Activated T-cell treated with anti-CD3 and anti-CD28 coated beads, Interleukin-2, amount 50 U/mL, for 1 hour (primary cell): ENCODE measurements at regions not wholly inside any gene's neighbourhood (a gene's known extent, or its start where the extent isn't known, plus 50 kb on each side); places are given as distances from the start of the nearest gene placed in this dataset.
"Not testable (repeated sequence)": the region's sequence is repeated elsewhere in the genome, so short reads cannot be mapped to it uniquely, and the experiment has no call there.

Experiments used
- DNase-seq: peaks from one replicate; pipeline ENCODE4 v3.0.0-alpha.2; 2020

DNA sequence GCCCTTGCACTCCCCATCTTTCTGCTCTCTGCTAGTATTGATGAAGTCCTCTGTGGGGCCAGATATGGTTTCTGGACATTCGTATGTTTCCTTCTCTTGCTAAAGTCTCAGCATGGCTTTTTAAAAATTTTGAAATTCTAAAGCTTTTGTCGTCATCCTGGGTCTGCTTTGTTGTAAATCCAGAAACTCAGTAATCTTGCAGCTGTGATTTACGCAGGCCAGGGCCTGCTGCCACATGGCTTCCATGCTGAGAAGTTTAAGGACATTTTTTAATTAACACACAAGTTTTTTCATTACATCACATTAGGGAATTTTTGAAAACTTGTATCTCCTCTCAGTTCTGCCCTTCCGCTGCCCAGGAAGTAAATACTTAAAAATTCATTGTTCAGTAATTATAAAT is 686.1 kb upstream of the IGFBP3 start:
- no peak for DNase-seq

GRCh38 chr7:46606761-46607160 is 685.7 kb upstream of the IGFBP3 start:
- no peak for DNase-seq

DNA sequence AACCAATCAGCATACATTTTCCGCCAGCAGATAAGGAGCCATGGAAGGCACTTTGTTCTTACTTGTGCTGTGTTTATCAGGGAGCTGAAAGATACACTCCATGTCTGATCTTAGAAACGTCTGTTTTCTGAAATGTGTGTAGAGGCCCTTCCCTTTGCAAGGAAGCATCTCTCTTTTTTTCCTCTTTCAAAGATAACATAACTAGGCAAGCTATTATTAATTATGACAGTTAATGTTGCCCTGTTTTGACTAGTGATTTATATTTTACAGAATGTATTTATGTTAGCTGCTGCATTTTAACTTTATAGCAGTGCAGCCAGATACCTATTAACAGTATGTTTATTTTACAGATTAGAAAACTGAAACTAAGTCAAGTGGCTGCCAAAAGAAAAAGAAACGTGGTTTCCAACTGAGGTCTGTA is 683.2 kb upstream of the IGFBP3 start:
- DNase-seq: no peak

GRCh38 chr7:46603780-46604179 is 682.7 kb upstream of the IGFBP3 start:
- DNase-seq: no peak

DNA sequence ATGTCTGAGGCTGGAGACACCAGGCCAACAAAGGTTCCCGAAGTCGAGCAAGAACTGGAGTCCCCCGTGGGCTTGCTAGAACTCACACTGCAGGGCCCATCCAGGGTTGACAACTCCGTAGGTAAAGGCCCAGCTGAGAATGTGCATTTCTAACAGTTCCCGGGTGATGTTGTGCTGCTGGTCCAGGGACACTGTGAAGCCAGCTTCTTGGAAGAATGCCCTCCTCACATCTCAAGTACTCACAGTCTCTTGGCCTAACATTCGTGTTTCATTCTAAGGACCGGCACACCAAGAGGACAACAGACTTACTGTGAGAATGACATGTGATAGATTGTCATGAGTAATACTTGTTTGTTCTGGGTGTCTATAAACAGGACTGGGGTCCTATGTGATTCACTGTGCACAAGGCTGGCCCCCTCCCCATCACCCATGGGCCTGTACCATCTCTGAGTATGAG is 682.3 kb upstream of the IGFBP3 start:
- no peak for DNase-seq

GRCh38 chr7:46600340-46600739 is 679.3 kb upstream of the IGFBP3 start:
- no peak for DNase-seq

GRCh38 chr7:46594831-46595230 is 673.8 kb upstream of the IGFBP3 start:
- DNase-seq: not testable (repeated sequence)

- DNase-seq: not testable (repeated sequence)
Observed at GRCh38 chr7:46590918-46591905, 670.1 kb upstream of the IGFBP3 start.

DNA sequence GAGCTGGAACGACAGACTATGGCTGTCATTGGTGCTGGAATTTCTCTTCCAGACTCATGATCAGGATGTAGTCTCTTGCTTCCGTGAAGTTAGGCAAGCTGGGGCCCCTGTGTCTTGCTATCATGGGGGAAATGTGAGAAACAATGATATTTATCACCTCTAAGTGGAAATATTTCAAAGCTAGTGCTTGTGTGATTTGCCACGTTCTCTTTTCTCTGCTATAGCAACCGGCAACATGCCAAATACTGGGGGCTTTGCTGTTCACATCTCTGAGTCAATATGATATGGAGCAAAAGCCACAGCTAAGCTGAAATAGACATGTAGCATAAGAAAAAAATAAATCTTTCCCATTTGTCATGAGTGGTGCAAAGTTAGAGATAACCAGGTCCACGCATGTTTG is 668.2 kb upstream of the IGFBP3 start:
- DNase-seq: no peak

DNA sequence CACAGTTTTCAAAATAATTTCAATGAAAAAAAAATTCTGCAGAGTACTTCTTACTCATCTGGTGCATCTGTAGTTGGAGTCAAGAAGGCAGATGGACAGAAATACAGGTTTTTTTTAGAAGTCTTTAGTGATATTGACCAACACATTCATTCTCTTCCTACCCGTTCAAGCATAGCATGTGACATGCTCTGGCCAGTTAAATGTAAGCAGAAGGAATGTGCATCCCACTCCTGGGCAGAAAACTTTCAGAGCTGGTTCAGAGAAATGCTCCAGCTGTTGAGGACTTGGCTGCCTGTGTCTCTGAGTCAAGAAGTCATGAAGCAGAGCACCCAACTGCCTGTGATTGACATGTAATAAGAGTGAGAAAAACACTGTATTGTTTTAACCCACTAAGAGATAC is 665.3 kb upstream of the IGFBP3 start:
- no peak for DNase-seq

GRCh38 chr7:46583656-46584055 is 662.6 kb upstream of the IGFBP3 start:
- DNase-seq: no peak

GRCh38 chr7:46581268-46581667 is 660.2 kb upstream of the IGFBP3 start:
- no peak for DNase-seq

GRCh38 chr7:46580766-46581165 is 659.7 kb upstream of the IGFBP3 start:
- DNase-seq: no peak

DNA sequence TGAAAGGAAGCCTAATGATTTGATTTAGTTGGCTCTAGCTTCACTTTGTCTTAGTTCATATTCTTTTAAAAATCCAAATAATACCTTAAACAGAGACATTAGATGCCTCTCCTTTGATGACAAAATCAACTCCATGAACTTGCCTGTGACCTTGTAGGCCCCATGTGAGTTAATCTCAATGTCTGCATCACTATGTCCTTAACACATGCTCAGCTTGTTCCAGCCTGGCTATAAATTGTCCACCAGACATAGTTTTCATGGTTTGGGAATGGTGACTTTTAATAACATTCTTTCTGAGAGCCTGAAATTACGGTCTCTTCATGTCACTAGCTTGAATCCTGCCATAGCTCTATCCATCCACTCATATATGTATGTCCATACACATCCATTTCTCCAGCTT is 656.3 kb upstream of the IGFBP3 start:
- no peak for DNase-seq

GRCh38 chr7:46576950-46577349 is 655.9 kb upstream of the IGFBP3 start:
- DNase-seq: no peak

DNA sequence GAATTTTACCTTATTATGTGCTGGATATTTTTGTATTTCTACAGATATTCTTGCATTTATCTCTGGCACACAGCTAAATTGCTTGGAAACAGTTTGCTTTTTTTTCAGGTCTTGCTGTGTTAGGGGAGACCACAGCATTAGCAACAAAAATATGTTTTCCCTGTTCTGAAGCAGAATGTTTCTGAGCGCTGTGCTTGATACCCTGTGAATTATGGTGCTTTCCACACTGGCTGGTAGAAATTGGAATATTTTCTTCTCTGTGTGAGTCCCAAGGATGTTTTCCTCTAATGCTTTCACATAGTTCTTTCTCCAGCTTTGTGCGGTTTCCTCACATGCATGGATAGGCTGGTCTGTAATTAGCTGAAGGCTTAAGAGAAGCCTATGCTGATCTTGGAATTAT is 651.6 kb upstream of the IGFBP3 start:
- DNase-seq: no peak

DNA sequence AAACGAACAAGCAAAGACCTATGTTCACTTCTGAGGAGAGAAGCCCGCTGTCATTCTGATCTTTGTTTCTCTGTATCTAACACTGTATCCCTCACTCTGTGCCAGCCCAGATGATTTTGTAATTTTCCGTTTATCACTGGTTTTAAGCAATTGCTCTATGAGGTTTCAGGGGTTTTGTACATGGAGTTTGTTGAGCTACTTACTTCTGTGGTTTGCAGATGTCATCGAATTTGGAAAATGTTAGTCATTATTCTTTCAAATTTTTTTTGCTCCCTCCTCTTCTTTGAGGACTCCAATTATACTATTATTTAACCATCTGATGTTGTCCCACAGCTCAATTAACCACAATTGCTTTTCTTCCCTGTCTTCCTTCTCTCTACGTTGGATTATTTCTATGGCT is 650.9 kb upstream of the IGFBP3 start:
- DNase-seq: no peak

- DNase-seq: no peak
Observed at GRCh38 chr7:46569133-46569465, 648.0 kb upstream of the IGFBP3 start.

DNA sequence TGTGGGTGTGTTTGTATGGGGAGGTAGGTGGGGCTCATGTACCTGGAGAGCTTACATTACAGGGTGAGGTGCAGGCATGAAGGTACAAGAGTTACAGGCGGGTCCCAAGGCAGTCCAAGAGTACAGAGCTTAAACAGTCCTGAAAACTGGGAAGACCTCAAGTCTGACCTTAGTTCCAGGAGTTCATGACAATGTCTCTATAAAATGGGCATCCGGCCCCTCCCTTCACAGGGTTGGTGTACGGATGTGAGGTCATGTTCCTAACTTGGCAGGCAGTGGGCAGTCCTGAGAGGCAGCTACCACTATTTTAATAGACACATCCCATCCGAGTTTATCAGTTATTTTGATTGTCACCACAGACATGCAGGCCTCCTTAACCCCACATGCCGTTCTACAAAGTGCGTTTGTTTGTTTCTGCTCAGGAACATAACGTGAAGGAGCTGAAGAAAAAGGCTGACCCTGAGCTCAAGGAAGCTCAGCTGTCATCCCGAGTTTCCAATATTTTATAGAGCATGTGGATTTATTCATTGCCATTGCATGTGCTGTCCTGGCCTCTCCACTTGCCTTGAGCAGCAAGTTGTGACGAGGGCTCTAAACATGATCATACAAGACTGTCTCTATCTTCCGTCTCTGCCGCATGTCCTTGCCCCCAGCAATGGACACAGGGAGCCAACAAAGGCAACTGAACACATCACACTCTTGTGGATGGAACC is 647.5 kb upstream of the IGFBP3 start:
- no peak for DNase-seq

DNA sequence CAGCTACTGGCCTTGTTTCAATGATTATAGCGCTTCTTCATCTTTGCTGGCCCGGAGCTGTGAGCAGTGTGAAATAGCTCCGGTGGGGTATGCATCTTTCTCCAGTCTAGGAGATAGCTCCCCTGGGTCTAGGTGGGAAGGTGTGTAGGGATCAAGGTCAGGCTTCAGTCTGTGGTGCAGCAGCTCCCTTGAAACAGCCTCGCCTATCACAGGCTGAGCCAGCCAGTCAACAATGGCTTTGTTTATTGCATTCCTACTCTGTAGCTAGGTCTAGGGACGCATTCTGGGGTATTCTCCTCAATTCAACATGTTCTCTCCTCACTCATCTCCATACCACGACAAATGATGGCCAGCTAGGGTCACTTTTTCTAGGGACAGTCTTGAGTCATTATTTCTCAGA is 646.8 kb upstream of the IGFBP3 start:
- no peak for DNase-seq

DNA sequence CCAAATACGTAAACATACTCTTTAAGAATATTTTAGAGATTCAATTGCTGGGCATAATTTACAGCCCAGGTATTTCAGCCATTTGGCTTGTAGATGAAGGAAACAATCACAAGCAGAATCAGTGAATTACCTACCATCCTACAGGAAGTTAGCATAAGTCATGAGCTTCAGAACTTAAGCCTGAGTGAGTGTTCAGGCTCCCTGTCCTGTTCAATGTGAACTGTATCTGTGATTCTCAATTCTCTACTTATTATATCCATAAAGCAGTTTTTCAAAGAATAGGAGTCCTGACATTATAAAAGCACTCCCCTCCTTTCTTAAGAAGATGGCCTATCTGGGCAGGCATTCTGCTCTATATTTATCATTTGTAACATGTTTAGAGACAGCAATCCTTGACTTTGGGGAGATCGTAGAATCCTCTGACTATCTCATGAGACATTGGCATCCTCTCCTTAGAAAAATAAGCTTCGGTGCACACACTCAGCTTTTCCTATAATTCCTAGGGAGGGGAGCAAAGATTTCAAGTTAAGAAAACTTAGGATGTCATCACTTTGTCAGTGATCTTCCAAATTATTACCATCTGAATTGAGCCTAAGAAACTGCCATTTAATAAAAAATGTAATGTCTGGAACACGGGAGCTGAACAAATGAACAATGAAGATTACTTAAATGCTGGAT is 645.2 kb upstream of the IGFBP3 start:
- DNase-seq: no peak

DNA sequence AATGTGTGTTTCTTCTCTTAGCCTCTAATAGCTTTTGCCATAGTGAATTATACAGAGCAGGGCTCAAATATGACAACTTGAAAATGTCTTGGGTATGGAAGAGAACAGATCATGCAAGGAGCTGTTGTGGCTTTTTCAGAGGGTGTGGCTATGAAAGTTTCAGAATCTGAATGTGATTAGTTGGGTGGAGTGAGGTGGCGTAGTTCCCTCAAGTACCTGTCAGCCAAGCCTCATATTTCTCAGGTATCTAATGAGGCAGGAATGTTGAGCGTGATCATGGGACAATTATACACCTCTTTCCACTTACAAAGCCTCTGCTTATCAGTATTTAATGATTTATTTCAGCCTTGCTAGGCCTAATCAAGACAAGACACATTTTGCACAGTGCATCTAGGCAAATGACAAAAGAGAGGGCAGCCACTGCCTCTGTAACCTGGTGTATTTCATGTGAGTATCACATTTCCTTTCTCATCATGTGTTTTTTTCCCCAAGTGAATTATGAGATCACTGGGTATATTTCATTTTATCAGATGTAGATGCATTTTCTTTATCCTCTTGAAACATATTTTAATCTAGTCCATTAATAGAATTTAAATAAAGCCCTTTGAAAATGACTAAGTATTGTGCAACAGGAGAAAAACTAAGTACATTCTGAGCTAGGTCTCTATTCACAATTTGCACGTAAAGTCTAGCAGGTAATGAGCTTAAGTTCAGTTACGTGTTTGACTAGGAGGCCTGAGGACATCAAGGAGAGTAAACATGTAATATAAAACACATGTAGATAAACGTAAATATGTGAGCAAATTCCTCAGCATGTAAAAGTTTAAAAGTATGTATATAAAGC is 644.4 kb upstream of the IGFBP3 start:
- DNase-seq: no peak
